ENCODE measurements at regions not wholly inside any gene's neighbourhood (a gene's known extent, or its start where the extent isn't known, plus 50 kb on each side); places are given as distances from the start of the nearest gene placed in this dataset.

DNA sequence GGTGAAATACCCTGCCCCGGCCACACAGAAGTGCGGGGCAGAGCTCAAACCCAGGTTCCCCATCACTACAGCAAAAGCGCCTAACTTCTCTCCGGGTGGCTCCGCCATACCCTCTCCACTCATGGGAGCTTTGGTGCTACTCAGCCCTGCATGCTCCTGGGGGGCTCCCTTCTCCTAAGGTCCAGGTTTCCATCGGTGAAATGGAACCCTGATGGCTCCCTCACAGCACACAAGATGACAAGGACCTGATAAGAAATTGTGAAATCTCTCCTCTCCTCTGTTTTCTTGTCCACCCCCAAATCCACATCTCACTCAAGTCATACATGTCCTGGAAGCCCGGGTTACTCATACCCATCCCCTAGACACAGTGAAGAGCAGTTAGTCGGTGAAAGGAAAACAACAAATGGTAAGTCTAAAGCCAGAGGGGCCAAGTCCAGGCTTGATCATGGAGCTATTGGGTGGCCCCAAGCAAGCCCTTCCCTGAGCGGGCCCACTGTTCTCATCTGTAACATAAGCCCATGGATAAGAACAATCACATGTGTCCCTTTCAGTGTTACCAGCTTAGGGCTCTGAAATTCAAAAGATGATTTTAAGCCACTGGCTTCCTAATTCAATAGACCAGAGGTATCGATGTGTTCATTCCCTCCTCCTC lies 317.5 kb downstream of the BCL11B start:
- no peak overlapping the region for H3K9ac ChIP-seq (ENCODE audit: low read length)
- H3K4me3 ChIP-seq (ENCODE audit: low read length) = no peak overlapping the region
- no peaks in the 10 kb centered on the region for H3K36me3 ChIP-seq (ENCODE audit: insufficient read depth, low read length)
- H3F3A ChIP-seq (ENCODE audit: insufficient read depth, low read length, poor library complexity, severe bottlenecking) = no peaks in the 10 kb centered on the region
- H2AFZ ChIP-seq (ENCODE audit: low read depth, low read length) = no peak overlapping the region
- no peaks in the 10 kb centered on the region for H3K27me3 ChIP-seq (ENCODE audit: insufficient read depth, low read depth, low read length)
- no peaks in the 10 kb centered on the region for H3K9me3 ChIP-seq (ENCODE audit: low read length)
- H3K9me2 ChIP-seq (ENCODE audit: insufficient read depth, low read length) = no peaks in the 10 kb centered on the region
- H3K27ac ChIP-seq (ENCODE audit: low read length) = no peak overlapping the region
- no peaks in the 10 kb centered on the region for H3K79me2 ChIP-seq (replicated peaks; ENCODE audit: insufficient read depth, low read length)
- no peak overlapping the region for H3K4me2 ChIP-seq (ENCODE audit: low read length)
- no peaks in the 10 kb centered on the region for H4K20me1 ChIP-seq (ENCODE audit: insufficient read depth)
- TF ChIP-seq POLR2AphosphoS5 (IDR thresholded peaks at IDR 0.05) = no peak

DNA sequence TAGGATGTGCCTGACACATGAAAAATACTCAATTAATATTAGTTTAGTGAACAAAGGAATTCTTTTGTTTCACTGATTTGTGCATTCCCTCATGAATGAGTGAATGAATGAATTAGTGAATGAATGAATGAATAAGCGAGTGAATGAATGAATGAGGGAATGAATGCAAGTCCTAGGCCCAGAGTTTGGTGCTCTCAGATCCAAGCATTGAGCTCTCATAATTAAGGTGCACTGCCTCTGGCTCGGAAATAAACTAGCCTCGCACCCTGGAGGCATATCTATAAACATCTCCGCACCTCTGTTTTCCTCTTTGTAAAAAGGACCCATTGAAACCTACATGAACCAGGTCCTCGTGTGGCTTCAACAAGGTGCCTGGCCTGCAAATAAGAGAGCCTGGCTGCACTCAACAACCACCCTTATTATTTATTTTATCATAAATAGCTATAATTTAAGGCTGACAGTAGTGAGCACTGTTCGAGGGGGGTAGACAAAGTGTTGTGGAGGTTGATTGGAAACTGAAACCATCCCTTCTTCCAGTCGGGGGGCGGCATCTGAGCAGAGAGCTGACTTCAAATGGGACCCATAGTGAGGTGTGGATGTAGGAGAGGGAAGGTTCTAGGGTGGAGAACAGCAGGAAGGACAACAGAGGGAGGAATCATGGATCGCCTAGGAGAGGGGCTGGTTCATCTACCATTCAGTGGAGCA lies 316.8 kb downstream of the BCL11B start:
- Histone ChIP-seq H3K9ac (ENCODE audit: low read length) (no peak overlapping the region), H3K27ac (ENCODE audit: low read length) (no peak overlapping the region), H4K20me1 (ENCODE audit: insufficient read depth) (no peaks in the 10 kb centered on the region), H2AFZ (ENCODE audit: low read depth, low read length) (no peak overlapping the region), H3F3A (ENCODE audit: insufficient read depth, low read length, poor library complexity, severe bottlenecking) (no peaks in the 10 kb centered on the region), H3K27me3 (ENCODE audit: insufficient read depth, low read depth, low read length) (no peaks in the 10 kb centered on the region), H3K4me3 (ENCODE audit: low read length) (no peak overlapping the region), H3K36me3 (ENCODE audit: insufficient read depth, low read length) (no peaks in the 10 kb centered on the region), H3K4me2 (ENCODE audit: low read length) (no peak overlapping the region), H3K9me3 (ENCODE audit: low read length) (no peaks in the 10 kb centered on the region), H3K79me2 (replicated peaks; ENCODE audit: insufficient read depth, low read length) (no peaks in the 10 kb centered on the region), H3K9me2 (ENCODE audit: insufficient read depth, low read length) (no peaks in the 10 kb centered on the region)
- TF ChIP-seq POLR2AphosphoS5 (IDR thresholded peaks at IDR 0.05) = no peak
- no peak for TF ChIP-seq EZH2 (IDR thresholded peaks at IDR 0.05; ENCODE audit: borderline replicate concordance, insufficient read depth, low read length, poor library complexity, severe bottlenecking)
- TF ChIP-seq, protein P1, sequence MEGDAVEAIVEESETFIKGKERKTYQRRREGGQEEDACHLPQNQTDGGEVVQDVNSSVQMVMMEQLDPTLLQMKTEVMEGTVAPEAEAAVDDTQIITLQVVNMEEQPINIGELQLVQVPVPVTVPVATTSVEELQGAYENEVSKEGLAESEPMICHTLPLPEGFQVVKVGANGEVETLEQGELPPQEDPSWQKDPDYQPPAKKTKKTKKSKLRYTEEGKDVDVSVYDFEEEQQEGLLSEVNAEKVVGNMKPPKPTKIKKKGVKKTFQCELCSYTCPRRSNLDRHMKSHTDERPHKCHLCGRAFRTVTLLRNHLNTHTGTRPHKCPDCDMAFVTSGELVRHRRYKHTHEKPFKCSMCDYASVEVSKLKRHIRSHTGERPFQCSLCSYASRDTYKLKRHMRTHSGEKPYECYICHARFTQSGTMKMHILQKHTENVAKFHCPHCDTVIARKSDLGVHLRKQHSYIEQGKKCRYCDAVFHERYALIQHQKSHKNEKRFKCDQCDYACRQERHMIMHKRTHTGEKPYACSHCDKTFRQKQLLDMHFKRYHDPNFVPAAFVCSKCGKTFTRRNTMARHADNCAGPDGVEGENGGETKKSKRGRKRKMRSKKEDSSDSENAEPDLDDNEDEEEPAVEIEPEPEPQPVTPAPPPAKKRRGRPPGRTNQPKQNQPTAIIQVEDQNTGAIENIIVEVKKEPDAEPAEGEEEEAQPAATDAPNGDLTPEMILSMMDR (IDR thresholded peaks at IDR 0.05; ENCODE audit: poor library complexity, severe bottlenecking) = no peak
- no peak for TF ChIP-seq MXI1 (conservative IDR thresholded peaks at IDR 0.05; ENCODE audit: poor library complexity, severe bottlenecking)
- TF ChIP-seq SMC3 (conservative IDR thresholded peaks at IDR 0.05; ENCODE audit: poor library complexity) = no peak

DNA sequence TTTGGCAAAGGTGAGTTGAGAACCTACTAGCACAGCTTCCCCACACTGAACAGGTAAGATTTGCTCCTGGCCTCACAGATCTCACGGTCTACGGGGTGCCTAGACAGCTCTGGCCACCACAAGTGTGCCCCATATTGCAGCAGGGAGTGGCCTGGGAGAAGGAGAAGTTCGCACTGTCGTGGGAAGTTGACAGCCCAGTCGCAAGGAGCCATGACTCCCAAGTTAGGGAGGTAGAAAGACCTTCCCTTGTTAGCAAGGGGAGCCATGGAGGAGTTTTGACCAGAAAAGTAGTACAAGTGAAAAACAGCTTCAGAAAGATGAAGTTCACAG lies 316.3 kb downstream of the BCL11B start:
- H3K4me2 ChIP-seq (ENCODE audit: low read length) = no peak overlapping the region
- TF ChIP-seq EP300 (conservative IDR thresholded peaks at IDR 0.05; ENCODE audit: poor library complexity, severe bottlenecking) (no peak), EZH2 (IDR thresholded peaks at IDR 0.05; ENCODE audit: borderline replicate concordance, insufficient read depth, low read length, poor library complexity, severe bottlenecking) (no peak), SMC3 (conservative IDR thresholded peaks at IDR 0.05; ENCODE audit: poor library complexity) (no peak), TAF1 (IDR thresholded peaks at IDR 0.05; ENCODE audit: low read depth) (no peak)
- TF ChIP-seq, protein P2, sequence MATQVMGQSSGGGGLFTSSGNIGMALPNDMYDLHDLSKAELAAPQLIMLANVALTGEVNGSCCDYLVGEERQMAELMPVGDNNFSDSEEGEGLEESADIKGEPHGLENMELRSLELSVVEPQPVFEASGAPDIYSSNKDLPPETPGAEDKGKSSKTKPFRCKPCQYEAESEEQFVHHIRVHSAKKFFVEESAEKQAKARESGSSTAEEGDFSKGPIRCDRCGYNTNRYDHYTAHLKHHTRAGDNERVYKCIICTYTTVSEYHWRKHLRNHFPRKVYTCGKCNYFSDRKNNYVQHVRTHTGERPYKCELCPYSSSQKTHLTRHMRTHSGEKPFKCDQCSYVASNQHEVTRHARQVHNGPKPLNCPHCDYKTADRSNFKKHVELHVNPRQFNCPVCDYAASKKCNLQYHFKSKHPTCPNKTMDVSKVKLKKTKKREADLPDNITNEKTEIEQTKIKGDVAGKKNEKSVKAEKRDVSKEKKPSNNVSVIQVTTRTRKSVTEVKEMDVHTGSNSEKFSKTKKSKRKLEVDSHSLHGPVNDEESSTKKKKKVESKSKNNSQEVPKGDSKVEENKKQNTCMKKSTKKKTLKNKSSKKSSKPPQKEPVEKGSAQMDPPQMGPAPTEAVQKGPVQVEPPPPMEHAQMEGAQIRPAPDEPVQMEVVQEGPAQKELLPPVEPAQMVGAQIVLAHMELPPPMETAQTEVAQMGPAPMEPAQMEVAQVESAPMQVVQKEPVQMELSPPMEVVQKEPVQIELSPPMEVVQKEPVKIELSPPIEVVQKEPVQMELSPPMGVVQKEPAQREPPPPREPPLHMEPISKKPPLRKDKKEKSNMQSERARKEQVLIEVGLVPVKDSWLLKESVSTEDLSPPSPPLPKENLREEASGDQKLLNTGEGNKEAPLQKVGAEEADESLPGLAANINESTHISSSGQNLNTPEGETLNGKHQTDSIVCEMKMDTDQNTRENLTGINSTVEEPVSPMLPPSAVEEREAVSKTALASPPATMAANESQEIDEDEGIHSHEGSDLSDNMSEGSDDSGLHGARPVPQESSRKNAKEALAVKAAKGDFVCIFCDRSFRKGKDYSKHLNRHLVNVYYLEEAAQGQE (IDR thresholded peaks at IDR 0.05; ENCODE audit: borderline replicate concordance) = no peak
- H3K9me2 ChIP-seq (ENCODE audit: insufficient read depth, low read length) = no peaks in the 10 kb centered on the region
- H3F3A ChIP-seq (ENCODE audit: insufficient read depth, low read length, poor library complexity, severe bottlenecking) = no peaks in the 10 kb centered on the region
- H3K9ac ChIP-seq (ENCODE audit: low read length) = no peak overlapping the region
- no peaks in the 10 kb centered on the region for H3K27me3 ChIP-seq (ENCODE audit: insufficient read depth, low read depth, low read length)
- H4K20me1 ChIP-seq (ENCODE audit: insufficient read depth) = no peaks in the 10 kb centered on the region
- H3K36me3 ChIP-seq (ENCODE audit: insufficient read depth, low read length) = no peaks in the 10 kb centered on the region
- H3K4me3 ChIP-seq (ENCODE audit: low read length) = no peak overlapping the region
- no peaks in the 10 kb centered on the region for H3K9me3 ChIP-seq (ENCODE audit: low read length)
- no peak overlapping the region for H3K27ac ChIP-seq (ENCODE audit: low read length)
- H3K79me2 ChIP-seq (replicated peaks; ENCODE audit: insufficient read depth, low read length) = no peaks in the 10 kb centered on the region
- no peak overlapping the region for H2AFZ ChIP-seq (ENCODE audit: low read depth, low read length)

Measured in neural cell (in vitro differentiated cells).